GM23338 (cell line): ENCODE measurements at regions not wholly inside any gene's neighbourhood (a gene's known extent, or its start where the extent isn't known, plus 50 kb on each side); places are given as distances from the start of the nearest gene placed in this dataset.

ENCODE experiments used
- ATAC-seq: fragments of 200-7000 bp; cut with Tn5 transposase; 3 replicates; pipeline ENCODE4 v1.9.1; 2020
- DNase-seq: peaks from one replicate; pipeline ENCODE4 v3.0.0-alpha.2; 2015; ENCODE audit warnings: low spot score
- H2AFZ ChIP-seq: fragments of 200-600 bp; sonication (generic); 2 replicates; pipeline ENCODE4 v1.8.0; 2016; ENCODE audit warnings: antibody characterized with exemption, mild to moderate bottlenecking, moderate library complexity
- H3F3A ChIP-seq: fragments of 200-600 bp; sonication (generic); replicated peaks from 2 replicates; pipeline ENCODE4 v1.8.0; 2017; ENCODE audit warnings: antibody characterized with exemption, mixed run types, low read depth
- H3K27ac ChIP-seq: fragments of 200-600 bp; sonication (generic); 2 replicates; pipeline ENCODE4 v1.6.1; 2016; ENCODE audit warnings: low read depth
- H3K27me3 ChIP-seq: fragments of 200-600 bp; sonication (generic); 2 replicates; pipeline ENCODE4 v1.8.0; 2016; ENCODE audit warnings: mild to moderate bottlenecking, mixed run types, moderate library complexity; ENCODE audit not compliant: insufficient read depth
- H3K36me3 ChIP-seq: fragments of 200-600 bp; sonication (generic); 2 replicates; pipeline ENCODE4 v1.8.0; 2016; ENCODE audit warnings: mild to moderate bottlenecking; ENCODE audit not compliant: insufficient read depth
- H3K4me1 ChIP-seq: fragments of 200-600 bp; sonication (generic); 2 replicates; pipeline ENCODE4 v1.8.0; 2016; ENCODE audit warnings: mild to moderate bottlenecking, moderate library complexity; ENCODE audit not compliant: insufficient read depth
- H3K4me2 ChIP-seq: fragments of 200-600 bp; sonication (generic); 2 replicates; pipeline ENCODE4 v1.7.1; 2017; ENCODE audit warnings: mixed run types
- H3K4me3 ChIP-seq: fragments of 200-600 bp; sonication (generic); 2 replicates; pipeline ENCODE4 v1.6.1; 2016; ENCODE audit warnings: mixed run types
- H3K79me2 ChIP-seq: fragments of 200-600 bp; sonication (generic); replicated peaks from 2 replicates; pipeline ENCODE4 v1.8.0; 2017; ENCODE audit warnings: mild to moderate bottlenecking; ENCODE audit not compliant: insufficient read depth
- H3K9me2 ChIP-seq: fragments of 200-600 bp; sonication (generic); 2 replicates; pipeline ENCODE4 v1.8.0; 2017; ENCODE audit not compliant: insufficient read depth
- H4K20me1 ChIP-seq: fragments of 200-600 bp; sonication (generic); replicated peaks from 2 replicates; pipeline ENCODE4 v1.8.0; 2017; ENCODE audit warnings: mild to moderate bottlenecking; ENCODE audit not compliant: insufficient read depth
- H3K27ac Mint-ChIP-seq: 2 replicates; pipeline ENCODE4 v1.8.0; 2020; ENCODE audit warnings: inconsistent platforms, mild to moderate bottlenecking, moderate library complexity, mixed read lengths
- H3K27me3 Mint-ChIP-seq: 3 replicates; pipeline ENCODE4 v1.8.0; 2022; ENCODE audit warnings: low read depth, mild to moderate bottlenecking, moderate library complexity, mixed read lengths, inconsistent platforms; ENCODE audit not compliant: insufficient read depth, poor library complexity
- H3K36me3 Mint-ChIP-seq: 3 replicates; pipeline ENCODE4 v1.8.0; 2021; ENCODE audit warnings: low read depth, mild to moderate bottlenecking, inconsistent platforms, moderate library complexity, mixed read lengths
- H3K4me1 Mint-ChIP-seq: 3 replicates; pipeline ENCODE4 v1.8.0; 2020; ENCODE audit warnings: mild to moderate bottlenecking, inconsistent platforms, mixed read lengths
- H3K4me3 Mint-ChIP-seq: 3 replicates; pipeline ENCODE4 v1.8.0; 2021; ENCODE audit warnings: moderate library complexity, mild to moderate bottlenecking, inconsistent platforms, mixed read lengths
- H3K9me3 Mint-ChIP-seq: 3 replicates; pipeline ENCODE4 v1.8.0; 2020; ENCODE audit warnings: moderate library complexity, mild to moderate bottlenecking, inconsistent platforms, mixed read lengths
- CREB1 ChIP-seq: fragments of 250-450 bp; sonication (Bioruptor Pico); IDR thresholded peaks from 2 replicates; pipeline ENCODE4 v1.5.0; 2020; ENCODE audit warnings: low read depth, mild to moderate bottlenecking, moderate library complexity
- JUNB ChIP-seq: IDR thresholded peaks from one replicate; pipeline ENCODE4 v1.6.1; 2016; ENCODE audit warnings: antibody characterized with exemption; ENCODE audit not compliant: unreplicated experiment
- NANOG ChIP-seq: IDR thresholded peaks from 2 replicates; pipeline ENCODE4 v1.6.1; 2016; ENCODE audit warnings: antibody characterized with exemption, borderline replicate concordance
- POLR2AphosphoS5 ChIP-seq: IDR thresholded peaks from 2 replicates; pipeline ENCODE4 v1.6.1; 2016; ENCODE audit warnings: antibody characterized with exemption, low read depth
- ZNF114 ChIP-seq: fragments of 250-450 bp; sonication (Bioruptor Pico); IDR thresholded peaks from 2 replicates; pipeline ENCODE4 v1.5.0; 2020; ENCODE audit warnings: mild to moderate bottlenecking, moderate library complexity
- TF ChIP-seq, protein P1 (sequence below): IDR thresholded peaks from 2 replicates; pipeline ENCODE4 v1.6.1; 2016; ENCODE audit warnings: antibody characterized with exemption

DNA sequence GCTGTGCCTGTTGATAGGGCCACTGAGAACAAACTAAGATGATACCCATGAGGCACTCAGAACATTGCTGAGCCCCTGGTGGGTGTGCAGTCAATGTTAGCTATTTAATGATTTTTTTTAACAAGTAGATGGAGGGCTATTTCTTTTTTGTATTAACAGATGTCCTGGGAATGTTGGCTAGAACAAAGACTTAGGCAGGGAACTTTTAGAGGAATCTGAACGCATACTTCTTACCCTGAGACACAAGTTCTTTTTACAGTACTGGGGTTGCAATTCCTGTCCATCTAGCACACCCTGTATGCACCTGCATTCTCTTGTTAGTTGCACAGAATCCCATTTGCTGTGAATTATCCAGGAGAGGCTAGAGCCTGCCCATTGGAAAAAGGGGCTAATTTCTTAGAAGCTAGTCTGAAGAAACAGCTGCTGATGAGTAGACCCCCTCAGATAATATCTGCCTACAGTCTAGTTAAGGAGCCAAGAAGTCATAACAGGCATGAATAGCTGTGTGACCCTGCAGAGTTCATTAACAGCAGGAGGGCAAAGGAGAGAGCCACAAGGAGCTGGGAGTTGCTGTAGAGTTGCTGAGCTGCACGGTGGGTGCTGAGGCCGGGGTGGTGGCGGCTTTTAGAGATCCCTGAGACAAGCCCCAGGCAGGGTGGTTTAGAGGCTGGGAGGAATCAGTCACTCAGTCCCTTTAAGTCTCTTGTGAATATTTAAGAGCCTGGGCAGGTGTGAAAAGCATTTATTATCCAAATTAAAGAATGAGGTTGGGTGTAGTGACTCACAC lies 103.7 kb upstream of the FZD8 start:
- Mint-ChIP-seq H3K27me3 (peaks cover 2% of the 10 kb centered on the region), H3K27ac (no peak overlapping the region), H3K4me1 (peaks cover 4% of the 10 kb centered on the region; the same call in 1 of the 3 replicates), H3K4me3 (no peak overlapping the region), H3K9me3 (no peaks in the 10 kb centered on the region), H3K36me3 (no peaks in the 10 kb centered on the region)
- Histone ChIP-seq H3K9me2 (no peaks in the 10 kb centered on the region), H3K27me3 (no peaks in the 10 kb centered on the region), H3K27ac (no peak overlapping the region), H3F3A (no peaks in the 10 kb centered on the region), H4K20me1 (no peaks in the 10 kb centered on the region), H3K79me2 (no peaks in the 10 kb centered on the region), H3K4me1 (no peaks in the 10 kb centered on the region), H3K4me3 (no peak overlapping the region), H3K4me2 (no peak overlapping the region), H3K36me3 (no peaks in the 10 kb centered on the region), H2AFZ (no peak overlapping the region)
- ATAC-seq (peak; percentile 54), DNase-seq (no peak)
- TF ChIP-seq CREB1 (no peak), POLR2AphosphoS5 (no peak)

DNA sequence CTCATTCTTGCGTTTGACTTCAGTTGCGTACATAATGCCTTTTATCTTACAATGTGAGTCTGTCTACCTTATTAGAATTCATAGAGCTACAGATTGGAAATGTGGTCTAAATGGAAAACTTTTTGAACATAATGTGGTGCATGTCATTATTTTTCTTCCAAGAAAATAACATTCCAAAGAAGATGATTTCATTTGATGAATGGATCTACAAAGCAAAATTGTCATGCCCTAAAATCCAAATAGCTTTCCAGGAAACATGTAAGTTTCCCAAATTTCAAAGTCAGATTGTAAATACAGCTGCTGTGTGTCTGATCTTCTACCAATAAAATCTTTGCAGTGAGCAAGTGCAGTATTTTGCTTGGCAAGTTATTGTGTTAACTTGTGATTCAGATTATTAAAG lies 101.8 kb upstream of the FZD8 start:
- no peak for TF ChIP-seq ZNF114 (CRISPR knock-in tag)
- TF ChIP-seq POLR2AphosphoS5 = no peak
- TF ChIP-seq JUNB = no peak
- Histone ChIP-seq H3K4me3 (no peak overlapping the region), H3K27me3 (no peaks in the 10 kb centered on the region), H3K4me1 (no peaks in the 10 kb centered on the region), H3K36me3 (no peaks in the 10 kb centered on the region), H3K4me2 (no peak overlapping the region), H3K27ac (no peak overlapping the region), H3K9me2 (no peaks in the 10 kb centered on the region; the same call in 1 of the 2 replicates), H3K79me2 (no peaks in the 10 kb centered on the region), H4K20me1 (no peaks in the 10 kb centered on the region), H3F3A (no peaks in the 10 kb centered on the region), H2AFZ (no peak overlapping the region)
- ATAC-seq = no peak
- Mint-ChIP-seq H3K27ac (no peak overlapping the region), H3K27me3 (no peaks in the 10 kb centered on the region), H3K4me1 (peaks cover 4% of the 10 kb centered on the region; the same call in 1 of the 3 replicates), H3K4me3 (no peak overlapping the region), H3K9me3 (no peaks in the 10 kb centered on the region), H3K36me3 (no peaks in the 10 kb centered on the region)
- DNase-seq = no peak

DNA sequence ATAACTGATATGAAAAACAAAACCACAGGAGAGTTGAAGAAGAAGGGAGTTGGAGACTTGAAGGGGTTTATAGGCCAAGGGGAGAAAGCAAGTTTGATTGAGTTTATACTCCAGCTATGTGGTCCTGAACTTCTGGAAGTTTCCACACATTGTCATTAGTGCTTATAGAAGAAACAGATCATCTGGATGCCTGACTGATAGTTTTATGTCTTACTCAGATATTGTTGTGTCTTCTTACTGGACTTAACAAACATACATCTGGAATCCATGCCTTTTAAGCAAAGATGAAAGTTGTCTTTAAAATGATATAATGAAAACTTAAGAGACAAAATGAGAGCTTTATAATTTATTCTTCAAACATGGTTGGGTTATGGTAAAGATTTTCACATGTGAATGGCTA lies 101.3 kb upstream of the FZD8 start:
- Histone ChIP-seq H3K4me2 (no peak overlapping the region), H3K4me1 (no peaks in the 10 kb centered on the region), H3K27ac (no peak overlapping the region), H3K9me2 (no peaks in the 10 kb centered on the region; the same call in 1 of the 2 replicates), H3K27me3 (no peaks in the 10 kb centered on the region), H3K79me2 (no peaks in the 10 kb centered on the region), H2AFZ (no peak overlapping the region), H3K36me3 (no peaks in the 10 kb centered on the region), H3K4me3 (no peak overlapping the region), H3F3A (no peaks in the 10 kb centered on the region), H4K20me1 (no peaks in the 10 kb centered on the region)
- DNase-seq = no peak
- TF ChIP-seq, protein P1, sequence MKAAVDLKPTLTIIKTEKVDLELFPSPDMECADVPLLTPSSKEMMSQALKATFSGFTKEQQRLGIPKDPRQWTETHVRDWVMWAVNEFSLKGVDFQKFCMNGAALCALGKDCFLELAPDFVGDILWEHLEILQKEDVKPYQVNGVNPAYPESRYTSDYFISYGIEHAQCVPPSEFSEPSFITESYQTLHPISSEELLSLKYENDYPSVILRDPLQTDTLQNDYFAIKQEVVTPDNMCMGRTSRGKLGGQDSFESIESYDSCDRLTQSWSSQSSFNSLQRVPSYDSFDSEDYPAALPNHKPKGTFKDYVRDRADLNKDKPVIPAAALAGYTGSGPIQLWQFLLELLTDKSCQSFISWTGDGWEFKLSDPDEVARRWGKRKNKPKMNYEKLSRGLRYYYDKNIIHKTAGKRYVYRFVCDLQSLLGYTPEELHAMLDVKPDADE = no peak
- no peak for TF ChIP-seq NANOG
- ATAC-seq = no peak
- Mint-ChIP-seq H3K36me3 (no peaks in the 10 kb centered on the region), H3K9me3 (no peaks in the 10 kb centered on the region), H3K27me3 (no peaks in the 10 kb centered on the region), H3K4me3 (no peak overlapping the region), H3K4me1 (peaks cover 4% of the 10 kb centered on the region; the same call in 1 of the 3 replicates), H3K27ac (no peak overlapping the region)
